Osteoblast (primary cell): ENCODE measurements at regions not wholly inside any gene's neighbourhood (a gene's known extent, or its start where the extent isn't known, plus 50 kb on each side); places are given as distances from the start of the nearest gene placed in this dataset.

Source experiments
- DNase-seq: peaks from one replicate; pipeline ENCODE4 v3.0.0; 2011; ENCODE audit warnings: low spot score, mixed read lengths; ENCODE audit not compliant: insufficient read length; ENCODE audit errors: missing footprints
- H2AFZ ChIP-seq: 2 replicates; pipeline ENCODE4 v1.6.0; 2011; ENCODE audit warnings: mild to moderate bottlenecking, low read length
- H3K27ac ChIP-seq: 2 replicates; pipeline ENCODE4 v1.5.1; 2011; ENCODE audit warnings: mild to moderate bottlenecking, low read depth, low read length, moderate library complexity
- H3K27me3 ChIP-seq: 2 replicates; pipeline ENCODE4 v1.6.0; 2012; ENCODE audit warnings: mild to moderate bottlenecking, control low read depth, inconsistent platforms, low read length, moderate library complexity; ENCODE audit not compliant: insufficient read depth
- H3K36me3 ChIP-seq: 2 replicates; pipeline ENCODE4 v1.5.1; 2011; ENCODE audit warnings: mild to moderate bottlenecking, low read length, control low read depth, moderate library complexity; ENCODE audit not compliant: insufficient read depth
- H3K4me1 ChIP-seq: 2 replicates; pipeline ENCODE4 v1.5.1; 2011; ENCODE audit warnings: mild to moderate bottlenecking, low read length, control low read depth, moderate library complexity; ENCODE audit not compliant: insufficient read depth
- H3K4me2 ChIP-seq: 2 replicates; pipeline ENCODE4 v1.6.0; 2011; ENCODE audit warnings: mild to moderate bottlenecking, low read length; ENCODE audit not compliant: insufficient read depth
- H3K4me3 ChIP-seq: fragments of 200-600 bp; sonication (generic); 3 replicates; pipeline ENCODE4 v1.5.1; 2012; ENCODE audit warnings: mild to moderate bottlenecking, low read length, inconsistent platforms; ENCODE audit not compliant: insufficient read depth
- H3K79me2 ChIP-seq: 2 replicates; pipeline ENCODE4 v1.6.0; 2012; ENCODE audit warnings: mild to moderate bottlenecking, low read length, control low read depth, inconsistent platforms; ENCODE audit not compliant: insufficient read depth
- H3K9me3 ChIP-seq: 2 replicates; pipeline ENCODE4 v1.5.1; 2011; ENCODE audit warnings: low read depth, low read length, control low read depth
- H4K20me1 ChIP-seq: 2 replicates; pipeline ENCODE4 v1.6.0; 2012; ENCODE audit warnings: mild to moderate bottlenecking, low read length, control low read depth; ENCODE audit not compliant: insufficient read depth
- CTCF ChIP-seq: IDR thresholded peaks from 2 replicates; pipeline ENCODE4 v1.5.1; 2011; ENCODE audit warnings: mild to moderate bottlenecking, low read depth, low read length, moderate library complexity; ENCODE audit errors: extremely low read depth

- H4K20me1 ChIP-seq: no peaks in the 10 kb centered on the region
- no peak for TF ChIP-seq CTCF
- H3K4me2 ChIP-seq: no peak overlapping the region
- H3K4me1 ChIP-seq: peaks cover 5% of the 10 kb centered on the region
- no peak overlapping the region for H3K27ac ChIP-seq
- H2AFZ ChIP-seq: no peak overlapping the region
- peaks cover 22% of the 10 kb centered on the region for H3K27me3 ChIP-seq
- no peaks in the 10 kb centered on the region for H3K36me3 ChIP-seq
- H3K4me3 ChIP-seq: no peak overlapping the region
- H3K9me3 ChIP-seq: no peaks in the 10 kb centered on the region
- peak; percentile 62 for DNase-seq
- no peaks in the 10 kb centered on the region for H3K79me2 ChIP-seq
Measured at GRCh38 chr22:45094081-45094720, 69.5 kb upstream of the NUP50 start.

GRCh38 chr22:45094825-45095224, 68.9 kb upstream of the NUP50 start:
- DNase-seq: peak; percentile 95

GRCh38 chr22:45096256-45096907, 67.3 kb upstream of the NUP50 start:
- H3K36me3 ChIP-seq: no peaks in the 10 kb centered on the region
- H3K79me2 ChIP-seq: no peaks in the 10 kb centered on the region
- H4K20me1 ChIP-seq: no peaks in the 10 kb centered on the region
- no peak overlapping the region for H2AFZ ChIP-seq
- no peak overlapping the region for H3K4me2 ChIP-seq
- H3K4me3 ChIP-seq: no peak overlapping the region
- peak; percentile 92 for DNase-seq
- H3K9me3 ChIP-seq: no peaks in the 10 kb centered on the region
- TF ChIP-seq CTCF: peak; percentile 97
- no peak overlapping the region for H3K27ac ChIP-seq
- H3K4me1 ChIP-seq: peaks cover 5% of the 10 kb centered on the region
- peaks cover 30% of the 10 kb centered on the region for H3K27me3 ChIP-seq

More at GRCh38 chr22:45094825-45095224, 68.9 kb upstream of the NUP50 start:
- H3K4me1 ChIP-seq: peaks cover 5% of the 10 kb centered on the region
- H2AFZ ChIP-seq: peak overlapping the region; percentile 41
- H3K4me2 ChIP-seq: no peak overlapping the region
- H4K20me1 ChIP-seq: no peaks in the 10 kb centered on the region
- H3K36me3 ChIP-seq: no peaks in the 10 kb centered on the region
- H3K27ac ChIP-seq: no peak overlapping the region
- no peak for TF ChIP-seq CTCF
- peaks cover 27% of the 10 kb centered on the region for H3K27me3 ChIP-seq
- no peaks in the 10 kb centered on the region for H3K9me3 ChIP-seq
- H3K4me3 ChIP-seq: no peak overlapping the region
- H3K79me2 ChIP-seq: no peaks in the 10 kb centered on the region

- no peak for DNase-seq
- Histone ChIP-seq H3K4me1 (peaks cover 5% of the 10 kb centered on the region), H3K27me3 (peaks cover 30% of the 10 kb centered on the region), H3K27ac (no peak overlapping the region), H3K79me2 (no peaks in the 10 kb centered on the region), H3K9me3 (no peaks in the 10 kb centered on the region), H3K4me2 (no peak overlapping the region), H3K36me3 (no peaks in the 10 kb centered on the region), H4K20me1 (no peaks in the 10 kb centered on the region), H3K4me3 (no peak overlapping the region), H2AFZ (no peak overlapping the region)
- TF ChIP-seq CTCF: no peak
Measured at GRCh38 chr22:45097061-45097460, 66.7 kb upstream of the NUP50 start.
